NCI-H2171 (cell line): ENCODE measurements at regions not wholly inside any gene's neighbourhood (a gene's known extent, or its start where the extent isn't known, plus 50 kb on each side); places are given as distances from the start of the nearest gene placed in this dataset.

Experiments
- DNase-seq: peaks from one replicate; lab custom pipeline; 2025; lab: John Stamatoyannopoulos, UW

- DNase-seq: no peak
Observed at GRCh38 chr11:19595840-19596751, 116.5 kb upstream of the NAV2 start.

GRCh38 chr11:19595499-19595839 is 117.2 kb upstream of the NAV2 start:
- DNase-seq: no peak

GRCh38 chr11:19594326-19594725 is 118.3 kb upstream of the NAV2 start:
- DNase-seq: no peak

GRCh38 chr11:19592842-19593241 is 119.8 kb upstream of the NAV2 start:
- DNase-seq: no peak

GRCh38 chr11:19589567-19590260 is 122.9 kb upstream of the NAV2 start:
- DNase-seq: no peak

- DNase-seq: no peak
Observed at GRCh38 chr11:19587979-19588378, 124.7 kb upstream of the NAV2 start.

GRCh38 chr11:19580646-19581045 is 132.0 kb upstream of the NAV2 start:
- DNase-seq: no peak

- no peak for DNase-seq
Observed at GRCh38 chr11:19579957-19580356, 132.7 kb upstream of the NAV2 start.

- no peak for DNase-seq
Observed at GRCh38 chr11:19578871-19579270, 133.8 kb upstream of the NAV2 start.

- DNase-seq: no peak
Observed at GRCh38 chr11:19577976-19578619, 134.5 kb upstream of the NAV2 start.

- no peak for DNase-seq
Observed at GRCh38 chr11:19577391-19577975, 135.2 kb upstream of the NAV2 start.

GRCh38 chr11:19576903-19577302 is 135.7 kb upstream of the NAV2 start:
- no peak for DNase-seq

- no peak for DNase-seq
Observed at GRCh38 chr11:19576054-19576453, 136.6 kb upstream of the NAV2 start.

GRCh38 chr11:19574916-19575315 is 137.7 kb upstream of the NAV2 start:
- no peak for DNase-seq

GRCh38 chr11:19573666-19574065 is 139.0 kb upstream of the NAV2 start:
- no peak for DNase-seq

GRCh38 chr11:19571906-19572305 is 140.7 kb upstream of the NAV2 start:
- DNase-seq: no peak

GRCh38 chr11:19570889-19571288 is 141.7 kb upstream of the NAV2 start:
- DNase-seq: no peak

GRCh38 chr11:19567996-19568395 is 144.6 kb upstream of the NAV2 start:
- DNase-seq: no peak

GRCh38 chr11:19566583-19567379 is 145.9 kb upstream of the NAV2 start:
- no peak for DNase-seq

GRCh38 chr11:19565639-19566038 is 147.0 kb upstream of the NAV2 start:
- DNase-seq: no peak

- no peak for DNase-seq
Observed at GRCh38 chr11:19562156-19562555, 150.5 kb upstream of the NAV2 start.

- DNase-seq: no peak
Observed at GRCh38 chr11:19561011-19561410, 151.6 kb upstream of the NAV2 start.
